ENCODE measurements at regions not wholly inside any gene's neighbourhood (a gene's known extent, or its start where the extent isn't known, plus 50 kb on each side); places are given as distances from the start of the nearest gene placed in this dataset.
A peak's percentile ranks its signal among the peaks of the same experiment; 100 is the strongest.

DNA sequence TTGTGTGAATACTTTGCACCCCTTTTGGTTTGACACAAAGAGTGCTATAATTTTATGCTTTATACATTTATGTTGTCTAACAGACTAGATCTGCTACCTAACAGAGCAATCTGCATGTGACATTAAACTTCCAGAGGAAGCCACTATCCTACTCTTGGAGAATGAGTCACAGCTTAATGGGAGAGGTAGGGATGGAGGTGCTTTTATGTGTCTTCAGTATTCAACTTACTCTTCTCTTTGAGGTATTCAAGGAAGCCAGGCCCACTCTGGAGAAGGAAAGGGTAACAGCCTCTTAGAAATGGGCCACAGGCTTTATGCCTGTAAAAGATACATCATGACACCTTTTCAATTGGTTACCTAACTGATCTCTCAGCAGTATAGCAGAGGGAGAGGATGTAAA is 85.8 kb upstream of the NEUROD1 start:
- H4K20me1 ChIP-seq (ENCODE audit: control insufficient read depth, extremely low read depth, insufficient read depth, low read length): no peaks in the 10 kb centered on the region
- no peaks in the 10 kb centered on the region for H3K9me3 ChIP-seq (ENCODE audit: control insufficient read depth, insufficient read depth, low read depth, low read length)
- TF ChIP-seq, protein P1, sequence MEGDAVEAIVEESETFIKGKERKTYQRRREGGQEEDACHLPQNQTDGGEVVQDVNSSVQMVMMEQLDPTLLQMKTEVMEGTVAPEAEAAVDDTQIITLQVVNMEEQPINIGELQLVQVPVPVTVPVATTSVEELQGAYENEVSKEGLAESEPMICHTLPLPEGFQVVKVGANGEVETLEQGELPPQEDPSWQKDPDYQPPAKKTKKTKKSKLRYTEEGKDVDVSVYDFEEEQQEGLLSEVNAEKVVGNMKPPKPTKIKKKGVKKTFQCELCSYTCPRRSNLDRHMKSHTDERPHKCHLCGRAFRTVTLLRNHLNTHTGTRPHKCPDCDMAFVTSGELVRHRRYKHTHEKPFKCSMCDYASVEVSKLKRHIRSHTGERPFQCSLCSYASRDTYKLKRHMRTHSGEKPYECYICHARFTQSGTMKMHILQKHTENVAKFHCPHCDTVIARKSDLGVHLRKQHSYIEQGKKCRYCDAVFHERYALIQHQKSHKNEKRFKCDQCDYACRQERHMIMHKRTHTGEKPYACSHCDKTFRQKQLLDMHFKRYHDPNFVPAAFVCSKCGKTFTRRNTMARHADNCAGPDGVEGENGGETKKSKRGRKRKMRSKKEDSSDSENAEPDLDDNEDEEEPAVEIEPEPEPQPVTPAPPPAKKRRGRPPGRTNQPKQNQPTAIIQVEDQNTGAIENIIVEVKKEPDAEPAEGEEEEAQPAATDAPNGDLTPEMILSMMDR (conservative IDR thresholded peaks at IDR 0.05 in 1 of 2, IDR thresholded peaks at IDR 0.05 in 1 of 2; ENCODE audit: low read depth in 1 of 2, low read length in 2 of 2): no peak
- TF ChIP-seq EZH2 (IDR thresholded peaks at IDR 0.05; ENCODE audit: low read length, missing control alignments): no peak
- no peak overlapping the region for H3K27ac ChIP-seq (ENCODE audit: insufficient read depth, low read length)
- H3K9ac ChIP-seq (ENCODE audit: insufficient read depth, low read length): no peak overlapping the region
- no peak overlapping the region for H3K4me3 ChIP-seq (replicated peaks in 1 of 4; ENCODE audit: control extremely low read depth in 1 of 4, insufficient read depth in 1 of 4, low read depth in 3 of 4, low read length in 4 of 4)
- H3K79me2 ChIP-seq (ENCODE audit: control insufficient read depth, insufficient read depth, low read length): no peaks in the 10 kb centered on the region
- no peak for DNase-seq (ENCODE audit: low read depth in 2 of 2)
- no peak overlapping the region for H2AFZ ChIP-seq (ENCODE audit: low read length)
- no peak overlapping the region for H3K4me2 ChIP-seq (ENCODE audit: extremely low read depth, insufficient read depth, low read length)
- no peaks in the 10 kb centered on the region for H3K27me3 ChIP-seq (ENCODE audit: control insufficient read depth, insufficient read depth, low read length)
- no peaks in the 10 kb centered on the region for H3K4me1 ChIP-seq (ENCODE audit: control insufficient read depth, extremely low read depth, insufficient read depth, low read length)
- H3K36me3 ChIP-seq (ENCODE audit: control insufficient read depth, insufficient read depth, low read length): no peaks in the 10 kb centered on the region

DNA sequence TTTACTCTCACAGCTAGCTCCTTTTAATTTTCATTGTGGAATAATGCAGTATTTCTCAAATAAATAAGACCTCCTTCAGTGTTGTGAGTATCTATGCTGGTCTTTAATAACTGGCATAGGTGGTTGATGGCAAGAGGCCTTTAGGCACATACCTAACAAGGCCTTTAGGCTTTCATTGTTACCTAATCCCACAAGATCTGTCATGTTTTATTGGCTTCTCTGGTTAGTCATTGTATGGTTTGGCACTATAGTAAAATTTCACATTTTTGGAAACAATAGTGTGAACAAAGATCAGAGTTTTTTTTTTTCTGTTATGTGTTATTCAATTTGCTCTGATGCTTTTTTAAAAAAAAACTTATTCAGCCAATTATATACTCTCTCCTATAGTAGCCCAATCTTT is 89.8 kb upstream of the NEUROD1 start:
- no peaks in the 10 kb centered on the region for H3K4me1 ChIP-seq (ENCODE audit: control insufficient read depth, extremely low read depth, insufficient read depth, low read length)
- H3K4me3 ChIP-seq (replicated peaks in 1 of 4; ENCODE audit: control extremely low read depth in 1 of 4, insufficient read depth in 1 of 4, low read depth in 3 of 4, low read length in 4 of 4): no peak overlapping the region
- H3K9me3 ChIP-seq (ENCODE audit: control insufficient read depth, insufficient read depth, low read depth, low read length): no peaks in the 10 kb centered on the region
- TF ChIP-seq EZH2 (IDR thresholded peaks at IDR 0.05; ENCODE audit: low read length, missing control alignments): no peak
- TF ChIP-seq, protein P1 (conservative IDR thresholded peaks at IDR 0.05 in 1 of 2, IDR thresholded peaks at IDR 0.05 in 1 of 2; ENCODE audit: low read depth in 1 of 2, low read length in 2 of 2): no peak
- H3K27me3 ChIP-seq (ENCODE audit: control insufficient read depth, insufficient read depth, low read length): no peaks in the 10 kb centered on the region
- no peak overlapping the region for H3K9ac ChIP-seq (ENCODE audit: insufficient read depth, low read length)
- no peak overlapping the region for H2AFZ ChIP-seq (ENCODE audit: low read length)
- no peaks in the 10 kb centered on the region for H3K79me2 ChIP-seq (ENCODE audit: control insufficient read depth, insufficient read depth, low read length)
- no peaks in the 10 kb centered on the region for H3K36me3 ChIP-seq (ENCODE audit: control insufficient read depth, insufficient read depth, low read length)
- peak in 1 of 2 donors; percentile 47 for DNase-seq (ENCODE audit: low read depth in 2 of 2)
- H3K27ac ChIP-seq (ENCODE audit: insufficient read depth, low read length): no peak overlapping the region
- no peaks in the 10 kb centered on the region for H4K20me1 ChIP-seq (ENCODE audit: control insufficient read depth, extremely low read depth, insufficient read depth, low read length)
- H3K4me2 ChIP-seq (ENCODE audit: extremely low read depth, insufficient read depth, low read length): no peak overlapping the region

DNA sequence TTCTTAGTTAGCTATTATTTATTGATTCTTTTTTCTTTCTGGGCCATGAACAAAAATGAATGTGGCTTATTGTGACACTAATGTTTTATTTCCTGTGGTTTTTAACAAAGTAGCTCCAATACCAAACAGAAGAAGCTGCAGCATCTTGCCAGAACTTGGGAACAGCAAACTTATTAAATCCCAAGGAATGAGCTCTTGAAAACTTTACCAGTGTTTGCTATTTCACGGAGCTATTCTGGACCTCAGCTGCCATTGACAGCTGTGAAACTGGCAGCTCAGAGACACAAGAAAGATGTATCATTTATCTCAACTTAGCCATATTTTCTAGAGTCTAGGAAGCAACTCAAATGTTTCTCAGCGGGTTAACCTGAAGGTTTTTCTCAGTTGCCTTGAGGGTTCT is 91.0 kb upstream of the NEUROD1 start:
- DNase-seq (ENCODE audit: low read depth in 2 of 2): peak in 1 of 2 donors; percentile 16

More for the DNA sequence above, 91.0 kb upstream of the NEUROD1 start:
- no peak overlapping the region for H3K9ac ChIP-seq (ENCODE audit: insufficient read depth, low read length)
- no peaks in the 10 kb centered on the region for H3K4me1 ChIP-seq (ENCODE audit: control insufficient read depth, extremely low read depth, insufficient read depth, low read length)
- H3K79me2 ChIP-seq (ENCODE audit: control insufficient read depth, insufficient read depth, low read length): no peaks in the 10 kb centered on the region
- H2AFZ ChIP-seq (ENCODE audit: low read length): peak overlapping the region; percentile 8
- H3K27ac ChIP-seq (ENCODE audit: insufficient read depth, low read length): no peak overlapping the region
- H3K4me2 ChIP-seq (ENCODE audit: extremely low read depth, insufficient read depth, low read length): no peak overlapping the region
- H3K27me3 ChIP-seq (ENCODE audit: control insufficient read depth, insufficient read depth, low read length): no peaks in the 10 kb centered on the region
- H3K9me3 ChIP-seq (ENCODE audit: control insufficient read depth, insufficient read depth, low read depth, low read length): no peaks in the 10 kb centered on the region
- no peak overlapping the region for H3K4me3 ChIP-seq (replicated peaks in 1 of 4; ENCODE audit: control extremely low read depth in 1 of 4, insufficient read depth in 1 of 4, low read depth in 3 of 4, low read length in 4 of 4)
- no peaks in the 10 kb centered on the region for H3K36me3 ChIP-seq (ENCODE audit: control insufficient read depth, insufficient read depth, low read length)
- H4K20me1 ChIP-seq (ENCODE audit: control insufficient read depth, extremely low read depth, insufficient read depth, low read length): no peaks in the 10 kb centered on the region
- no peak for TF ChIP-seq EZH2 (IDR thresholded peaks at IDR 0.05; ENCODE audit: low read length, missing control alignments)

Measured in fibroblast of lung (primary cell).